Fibroblast of peridontal ligament (primary cell): ENCODE measurements at regions not wholly inside any gene's neighbourhood (a gene's known extent, or its start where the extent isn't known, plus 50 kb on each side); places are given as distances from the start of the nearest gene placed in this dataset.
"Not testable (repeated sequence)": the region's sequence is repeated elsewhere in the genome, so short reads cannot be mapped to it uniquely, and the experiment has no call there.

Source experiments
- DNase-seq: peaks from one replicate; pipeline ENCODE4 v3.0.0-alpha.2; 2010; ENCODE audit errors: extremely low read depth

DNA sequence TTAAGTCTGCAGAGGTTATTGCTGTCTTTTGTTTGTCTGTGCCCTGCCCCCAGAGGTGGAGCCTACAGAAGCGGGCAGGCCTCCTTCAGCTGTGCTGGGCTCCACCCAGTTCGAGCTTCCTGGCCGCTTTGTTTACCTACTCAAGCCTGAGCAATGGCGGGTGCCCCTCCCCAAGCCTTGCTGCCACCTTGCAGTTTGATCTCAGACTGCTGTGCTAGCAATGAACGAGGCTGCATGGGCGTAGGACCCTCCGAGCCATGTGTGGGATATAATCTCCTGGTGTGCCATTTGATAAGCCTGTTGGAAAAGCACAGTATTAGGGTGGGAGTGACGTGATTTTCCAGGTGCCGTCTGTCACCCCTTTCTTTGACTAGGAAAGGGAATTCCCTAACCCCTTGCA lies 720.6 kb downstream of the PCDH17 start:
- not testable (repeated sequence) for DNase-seq

DNA sequence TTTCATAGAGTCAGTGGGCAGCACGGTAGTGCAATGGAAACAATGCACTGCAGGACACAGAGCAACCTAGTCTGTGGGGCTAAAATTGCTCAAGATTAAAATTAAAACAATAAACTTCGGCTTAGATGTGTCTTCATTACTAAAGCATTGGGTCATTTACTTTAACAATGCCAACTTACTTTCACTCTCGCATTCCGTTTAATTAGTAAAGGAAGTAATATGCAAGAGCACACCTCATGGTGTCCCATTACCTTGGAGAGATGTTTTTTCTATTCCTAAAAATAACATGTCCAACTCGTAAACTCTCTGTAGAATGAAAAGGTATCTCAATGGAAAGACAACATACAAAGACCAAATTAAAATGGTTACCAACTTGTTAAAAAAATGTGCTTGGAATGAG lies 738.4 kb downstream of the PCDH17 start:
- no peak for DNase-seq

DNA sequence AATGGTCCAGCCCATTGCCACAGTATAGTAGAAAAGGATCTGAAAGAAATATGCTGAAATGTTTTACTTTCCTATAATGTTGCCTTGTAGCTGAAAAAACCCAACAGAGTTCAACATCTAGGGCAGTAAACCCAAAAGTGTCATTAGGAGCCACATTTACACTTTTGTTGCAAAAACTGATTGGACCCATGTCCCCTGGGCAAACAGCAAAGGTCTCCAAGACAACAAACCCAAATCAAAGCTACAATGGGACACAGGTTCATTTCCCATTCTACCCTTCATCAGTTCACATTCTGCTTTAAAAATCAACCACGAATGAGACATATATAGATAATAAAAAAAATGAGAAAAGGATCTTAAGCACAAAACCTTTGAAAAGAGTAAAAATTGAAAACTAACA lies 744.8 kb downstream of the PCDH17 start:
- no peak for DNase-seq

DNA sequence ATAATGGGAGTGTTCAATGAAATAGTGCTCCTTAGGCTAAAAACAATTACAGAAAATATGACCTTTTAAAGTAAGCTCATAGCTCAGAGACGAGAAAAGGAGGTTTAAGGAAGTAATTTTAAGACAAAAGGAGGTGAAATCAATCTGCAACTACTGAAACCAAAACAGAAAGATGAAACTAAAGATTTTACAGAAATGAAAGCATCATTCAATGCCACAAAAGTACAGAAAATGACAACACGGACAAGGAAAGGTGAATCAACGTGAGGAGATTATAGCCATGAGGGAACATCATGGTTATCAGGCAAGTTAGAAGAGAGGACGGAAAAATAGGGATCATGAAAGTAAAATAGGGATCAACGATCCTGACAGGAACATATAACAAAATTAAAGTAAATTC lies 745.2 kb downstream of the PCDH17 start:
- no peak for DNase-seq

DNA sequence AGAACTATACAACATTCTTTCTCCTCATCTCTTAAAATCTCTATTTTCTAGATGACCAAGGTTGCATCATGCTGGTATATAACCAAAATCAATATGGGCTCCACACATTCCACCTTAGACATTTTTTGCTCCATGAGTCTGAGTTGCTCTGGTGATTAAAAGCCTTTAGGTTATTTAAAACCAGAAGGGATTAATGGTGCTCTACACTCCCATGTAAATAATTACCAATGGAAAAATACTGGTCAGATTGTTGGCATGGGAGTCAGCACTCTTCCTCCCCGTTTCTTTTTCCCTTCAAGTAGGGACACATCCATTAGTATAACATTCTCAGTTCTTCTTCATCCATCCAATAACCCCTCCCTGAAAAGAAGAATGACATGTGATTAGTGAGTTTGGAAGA lies 747.7 kb downstream of the PCDH17 start:
- DNase-seq = no peak

DNA sequence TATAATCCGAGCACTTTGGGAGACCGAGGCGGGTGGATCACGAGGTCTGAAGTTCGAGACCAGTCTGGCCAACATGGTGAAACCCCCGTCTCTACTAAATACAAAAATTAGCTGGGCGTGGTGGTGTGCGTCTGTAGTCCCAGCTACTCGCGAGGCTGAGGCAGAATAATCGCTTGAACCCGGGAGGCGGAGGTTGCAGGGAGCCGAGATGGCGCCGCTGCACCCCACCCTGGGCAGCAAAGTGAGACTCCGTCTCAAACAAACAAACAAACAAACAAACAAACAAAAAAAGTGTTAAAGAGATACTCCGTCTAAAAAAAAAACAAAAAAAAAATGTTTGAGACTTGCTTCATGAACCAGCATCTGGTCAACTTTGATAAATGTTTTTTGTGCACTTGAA lies 753.8 kb downstream of the PCDH17 start:
- DNase-seq = not testable (repeated sequence)

DNA sequence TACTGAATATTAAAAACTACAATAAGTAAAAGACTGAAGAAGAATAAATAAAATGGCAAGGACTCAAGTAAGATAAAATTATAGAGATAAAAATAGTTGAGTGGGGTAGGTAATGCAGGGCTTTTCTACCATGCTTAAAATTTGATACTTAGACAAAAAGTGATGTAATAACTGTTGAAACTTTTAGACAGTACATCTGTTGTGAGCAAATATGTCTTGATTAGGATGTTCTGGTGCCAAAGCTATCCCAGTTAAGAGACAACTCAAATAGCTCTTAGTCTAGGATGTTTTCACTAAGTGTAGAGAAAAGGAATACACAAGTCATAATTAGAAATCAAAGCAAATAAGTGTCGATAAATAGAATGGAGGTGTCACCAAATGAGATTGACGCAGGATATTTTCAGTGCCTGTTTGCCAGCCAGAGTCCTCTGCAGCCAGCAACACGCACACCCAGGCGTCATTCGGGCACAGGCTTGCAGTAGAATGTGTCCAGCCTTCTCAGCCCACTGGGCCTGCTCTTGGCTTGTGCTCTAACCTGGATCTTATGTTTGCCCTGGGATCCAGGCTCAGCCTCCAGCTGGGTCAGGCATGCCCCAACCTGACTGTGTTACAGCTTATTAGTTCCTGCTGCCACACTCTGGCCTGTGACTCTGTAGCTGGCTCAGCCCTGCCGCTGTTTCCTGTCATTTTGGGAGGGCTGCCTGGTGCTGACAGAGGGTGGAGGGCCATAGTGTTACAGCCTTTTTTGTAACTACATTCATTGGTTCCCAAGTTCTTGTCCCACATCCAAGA lies 766.2 kb downstream of the PCDH17 start:
- DNase-seq = no peak

DNA sequence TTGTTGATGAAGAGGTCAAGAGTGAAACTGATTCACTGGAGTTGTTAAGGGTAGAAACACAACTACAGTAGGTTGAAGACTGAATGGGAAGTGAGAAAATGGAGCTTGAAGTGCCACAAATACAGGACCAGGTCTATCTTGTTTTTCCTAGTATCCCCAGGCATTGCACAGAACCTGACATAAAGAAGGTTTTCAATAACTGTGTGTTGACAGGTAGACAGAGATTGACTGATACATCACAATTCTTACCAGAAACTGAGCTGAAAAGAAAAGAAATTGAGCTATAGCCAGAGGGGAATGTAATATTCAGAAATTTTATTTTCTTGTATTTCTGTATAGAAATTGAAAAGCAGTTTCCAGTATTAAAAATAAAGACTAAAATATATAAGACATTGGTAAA lies 767.7 kb downstream of the PCDH17 start:
- no peak for DNase-seq

DNA sequence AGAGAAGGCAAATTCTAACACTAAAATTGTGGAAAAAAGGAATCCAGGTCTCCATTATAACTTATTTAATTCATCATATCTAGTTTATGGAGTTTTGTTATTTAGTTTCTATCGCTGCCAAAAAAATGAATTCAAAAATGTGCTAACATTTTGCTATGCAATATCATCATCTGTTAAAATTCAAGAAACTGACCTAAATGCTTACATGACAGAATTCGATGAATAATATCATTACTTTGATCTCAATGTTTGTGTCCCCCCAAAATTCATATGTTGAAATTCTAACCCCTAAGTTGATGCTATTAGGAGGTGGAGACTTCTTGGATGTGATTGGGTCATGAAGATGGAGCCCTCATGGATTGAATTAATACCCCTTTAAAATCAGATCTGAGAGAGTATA lies 775.0 kb downstream of the PCDH17 start:
- DNase-seq = no peak

DNA sequence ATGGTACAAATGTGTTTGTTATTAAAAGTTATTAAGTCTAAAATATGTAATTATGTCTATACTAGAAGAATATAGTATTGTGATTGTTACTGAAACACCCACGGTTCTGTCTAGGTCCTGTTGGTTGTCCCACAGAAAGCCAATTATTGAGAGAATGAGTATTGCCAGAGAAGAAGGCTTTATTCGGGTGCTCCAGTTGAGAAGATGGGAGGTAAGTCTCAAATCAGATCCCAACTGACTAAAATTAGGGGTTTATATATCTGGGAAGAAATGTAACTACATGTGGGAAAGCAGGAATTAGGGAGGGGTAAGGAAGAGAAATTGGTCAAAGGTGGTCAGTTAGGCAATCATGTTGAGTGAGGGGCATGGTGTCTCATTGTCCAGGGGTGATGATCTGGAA lies 798.4 kb downstream of the PCDH17 start:
- no peak for DNase-seq

DNA sequence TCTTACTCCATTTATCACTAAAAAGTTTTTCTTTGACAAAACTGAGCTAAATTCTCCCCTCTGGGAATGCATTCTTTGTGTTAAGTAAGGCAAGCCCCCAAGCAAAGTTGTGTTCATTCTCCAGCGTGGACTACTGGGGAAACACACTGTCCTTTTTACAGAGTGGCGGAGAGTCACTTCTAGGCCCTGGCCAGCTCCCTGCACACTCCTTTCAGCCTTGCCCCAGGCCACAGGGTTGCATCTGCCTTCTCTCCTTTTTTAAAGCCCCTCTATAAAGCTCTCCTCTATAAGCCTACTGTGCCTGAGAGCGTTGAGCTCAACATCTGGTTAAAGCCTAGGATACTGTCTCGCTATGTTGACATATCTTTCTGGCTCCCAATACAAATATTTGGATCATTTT lies 803.4 kb downstream of the PCDH17 start:
- no peak for DNase-seq

DNA sequence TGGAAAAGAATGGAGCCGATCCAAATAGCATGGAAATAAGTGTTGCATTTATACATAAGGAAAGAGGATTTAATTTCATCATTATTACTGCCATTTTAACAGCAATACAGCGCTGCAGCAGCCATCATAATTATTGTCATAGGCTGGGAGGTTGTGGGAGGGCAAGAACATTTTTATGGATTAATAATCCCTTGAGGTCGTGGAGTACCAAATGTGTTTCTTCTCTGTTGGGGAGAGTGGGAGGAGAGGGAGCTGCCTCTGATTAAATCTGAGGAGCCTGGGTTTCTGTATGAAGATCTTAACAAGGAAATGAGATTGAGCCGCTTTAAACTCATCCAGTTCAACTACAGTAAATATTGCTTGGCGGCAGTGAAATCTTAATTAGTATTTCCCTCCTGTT lies 805.9 kb downstream of the PCDH17 start:
- no peak for DNase-seq

DNA sequence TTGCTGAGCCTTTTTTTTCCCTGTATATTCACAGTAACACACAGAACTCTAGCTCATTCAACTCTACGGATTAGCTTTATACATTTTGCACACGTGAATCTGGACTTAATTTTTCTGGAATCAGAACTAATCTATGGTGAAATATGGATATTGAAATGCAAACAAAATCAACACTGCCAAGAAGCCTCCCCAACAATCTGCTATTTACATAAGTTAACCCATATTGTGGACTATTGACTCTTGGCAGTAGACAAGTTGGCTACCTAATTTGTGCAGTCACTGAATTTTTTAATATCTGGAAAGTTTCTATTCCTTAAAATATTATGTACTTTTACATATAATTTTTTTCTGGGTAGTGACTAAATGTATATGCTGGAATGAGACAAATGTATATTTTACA lies 815.4 kb downstream of the PCDH17 start:
- no peak for DNase-seq

DNA sequence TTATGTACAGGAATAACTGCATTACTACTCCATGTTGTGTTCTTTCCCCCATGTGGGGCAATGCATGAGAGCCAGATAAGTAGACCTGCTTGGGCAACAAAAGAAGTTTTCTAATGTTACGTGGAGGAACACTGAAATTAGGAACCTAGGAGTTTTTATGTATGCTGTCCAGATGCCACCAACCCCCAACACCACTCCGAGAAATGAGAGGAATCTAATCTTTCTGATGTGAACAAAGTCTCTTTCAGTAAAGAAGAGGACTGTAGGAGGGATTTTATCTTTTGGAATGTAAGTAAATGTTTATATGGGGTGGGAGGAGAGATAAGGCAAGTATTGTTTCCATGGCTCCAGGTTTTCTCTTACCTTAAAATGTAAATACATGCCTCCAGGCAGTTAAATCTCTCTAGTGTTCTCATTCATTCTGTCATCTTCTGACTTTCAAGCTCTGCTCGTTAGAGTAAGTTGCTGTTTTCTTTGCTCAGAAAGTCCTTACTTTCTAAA lies 820.6 kb downstream of the PCDH17 start:
- DNase-seq = no peak

DNA sequence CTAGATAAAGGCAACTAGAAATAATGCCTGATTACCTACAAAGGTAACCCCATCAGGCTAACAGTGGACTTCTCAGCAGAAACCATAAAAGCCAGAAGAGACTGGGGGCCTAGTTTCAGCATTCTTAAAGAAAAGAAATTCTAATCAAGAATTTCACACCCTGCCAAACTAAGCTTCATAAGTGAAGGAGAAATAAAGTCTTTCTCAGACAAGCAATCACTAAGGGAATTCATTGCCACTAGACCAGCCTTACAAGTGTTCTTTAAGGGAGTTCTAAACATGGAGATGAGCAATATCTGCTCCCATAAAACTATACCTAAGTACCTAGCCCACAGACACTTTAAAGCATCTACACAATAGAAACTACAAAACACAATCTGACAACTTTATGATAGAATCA lies 823.5 kb downstream of the PCDH17 start:
- no peak for DNase-seq

DNA sequence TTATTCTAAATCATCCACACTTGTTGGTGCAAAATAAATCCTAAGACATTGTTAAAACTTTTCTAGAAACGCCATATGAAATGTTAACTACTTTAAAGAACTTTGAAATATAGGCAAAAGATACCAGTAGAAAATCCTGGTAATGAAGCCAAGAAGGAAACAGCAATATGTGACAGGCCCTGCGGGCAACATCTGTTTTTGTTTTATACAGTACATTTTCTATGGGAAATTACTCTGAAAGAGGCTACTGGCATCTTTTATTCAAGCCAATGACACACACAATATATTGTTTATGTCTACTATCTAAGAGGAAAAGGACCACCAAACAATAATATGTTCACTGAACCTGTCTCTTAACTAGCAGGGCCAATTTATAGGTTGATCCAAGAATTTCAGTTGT lies 829.7 kb downstream of the PCDH17 start:
- DNase-seq = no peak

DNA sequence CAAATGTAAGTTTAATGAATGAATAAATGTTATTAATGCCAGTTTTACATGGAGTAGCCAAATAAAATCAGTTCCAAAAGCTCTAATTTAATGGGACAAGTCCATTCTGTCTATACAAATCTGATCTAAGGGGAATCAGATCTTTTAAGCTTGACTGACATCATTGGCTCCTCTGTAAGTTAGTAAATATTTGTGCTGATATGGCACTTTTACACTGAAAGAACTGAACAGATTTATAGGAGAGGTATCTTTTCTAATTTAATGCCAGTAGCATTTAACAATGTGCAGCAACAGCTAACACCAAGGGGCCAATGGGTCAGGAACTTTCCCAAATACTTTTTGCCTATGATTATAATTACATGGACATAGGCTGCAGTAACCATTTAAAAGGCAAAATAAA lies 832.3 kb downstream of the PCDH17 start:
- DNase-seq = no peak

DNA sequence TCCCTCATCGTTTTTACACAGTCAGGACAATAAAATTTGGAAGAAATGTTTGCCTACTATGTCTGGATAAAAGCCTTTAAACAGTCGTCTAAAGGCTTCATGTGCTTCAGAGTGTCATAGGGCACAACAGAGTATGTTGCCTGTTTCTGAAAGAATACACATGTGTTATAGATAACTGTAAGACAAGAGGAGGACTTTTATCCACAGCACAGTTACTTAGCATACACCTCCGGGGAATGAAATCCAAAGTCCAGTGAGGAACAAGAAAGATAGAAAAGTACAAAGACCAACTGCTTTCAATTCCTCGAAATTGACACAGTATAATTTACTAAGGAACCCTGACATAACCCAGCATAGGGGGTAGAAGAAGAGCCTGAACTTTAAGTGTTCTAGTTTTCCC lies 835.6 kb downstream of the PCDH17 start:
- no peak for DNase-seq

DNA sequence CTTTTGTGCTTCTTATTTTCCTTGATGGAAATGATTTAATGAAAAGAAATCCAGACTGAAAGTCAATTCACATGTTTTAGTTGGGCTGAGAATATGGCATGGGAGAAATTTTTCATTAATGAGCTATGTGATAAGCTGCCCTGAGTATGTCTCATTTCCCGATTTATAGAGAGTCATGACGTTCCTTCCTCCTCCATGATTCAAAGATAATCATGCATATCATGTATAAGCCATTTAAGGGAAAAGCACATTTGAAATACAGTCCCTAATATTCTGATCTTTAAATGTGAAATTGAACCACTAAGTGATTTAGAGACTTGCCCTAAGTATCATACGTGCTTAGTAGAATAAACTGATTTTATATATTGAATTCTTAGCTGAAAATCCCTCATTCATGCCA lies 840.9 kb downstream of the PCDH17 start:
- no peak for DNase-seq

DNA sequence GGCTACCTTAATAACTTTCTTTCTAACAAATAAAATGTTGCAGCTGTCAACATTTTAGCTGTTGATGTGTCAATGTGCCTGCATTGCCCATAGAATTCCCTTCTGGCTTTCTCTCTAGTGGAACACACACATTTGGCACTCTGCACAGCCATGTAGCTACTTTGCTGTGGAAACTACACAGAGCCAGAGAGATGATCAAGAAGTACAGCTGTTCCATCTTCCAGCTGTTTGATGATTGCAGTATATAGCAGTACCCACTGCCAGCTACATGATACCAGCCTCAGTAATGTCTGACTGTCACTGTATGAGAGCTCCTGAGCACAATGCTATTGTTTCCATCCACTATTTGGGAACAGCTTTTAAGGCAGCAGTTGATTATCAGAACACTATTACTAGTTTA lies 843.0 kb downstream of the PCDH17 start:
- no peak for DNase-seq

DNA sequence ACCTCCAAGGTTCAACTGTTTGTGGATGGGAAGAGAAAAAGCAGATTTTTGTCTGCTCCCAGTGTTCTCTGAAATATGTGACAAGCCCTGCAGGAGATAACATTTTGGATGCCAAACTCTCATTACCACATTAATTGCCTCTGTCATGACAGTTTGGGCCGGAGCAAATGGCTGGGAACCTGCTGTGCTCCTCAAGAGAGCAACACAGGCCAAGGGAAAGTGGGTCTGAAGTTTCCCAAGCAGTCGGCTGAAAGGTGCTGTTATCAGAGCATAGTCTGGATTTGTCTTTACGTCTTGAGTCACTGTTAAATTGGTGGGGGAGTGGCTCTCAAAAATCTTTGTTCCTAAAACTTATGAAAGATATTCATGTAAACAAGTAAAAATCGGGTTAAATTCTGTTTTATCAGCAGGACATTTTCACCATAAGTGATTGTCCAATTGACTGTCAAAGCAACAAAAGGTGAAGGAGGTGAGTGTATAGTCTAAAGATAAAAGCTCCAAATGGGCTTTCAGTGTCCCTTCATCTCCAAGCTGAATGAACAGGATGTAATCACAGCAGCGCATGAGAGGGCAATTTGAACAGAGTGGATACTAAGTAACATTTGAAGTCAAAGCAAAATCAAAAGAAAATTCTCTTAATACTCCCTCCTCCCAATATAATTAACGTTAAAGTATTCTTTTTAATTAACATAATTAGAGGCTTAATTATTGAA lies 844.8 kb downstream of the PCDH17 start:
- no peak for DNase-seq

DNA sequence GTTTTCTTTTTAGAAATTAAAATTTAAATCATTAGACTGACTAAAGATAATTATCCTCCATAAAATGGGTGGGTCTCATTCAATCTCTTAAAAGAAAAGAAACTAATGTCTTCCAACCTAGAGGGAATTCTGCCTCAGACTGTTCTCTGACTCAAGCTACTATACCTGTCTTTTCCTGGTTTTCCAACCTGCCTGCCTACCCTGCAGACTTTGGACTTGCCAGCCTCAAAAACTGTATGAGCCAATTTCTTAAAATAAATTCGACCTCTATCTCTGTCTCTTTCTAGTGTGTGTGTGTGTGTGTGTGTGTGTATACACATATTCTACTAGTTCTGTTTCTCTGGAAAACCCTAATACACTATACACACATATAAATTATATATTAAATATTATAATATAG lies 847.3 kb downstream of the PCDH17 start:
- DNase-seq = no peak

DNA sequence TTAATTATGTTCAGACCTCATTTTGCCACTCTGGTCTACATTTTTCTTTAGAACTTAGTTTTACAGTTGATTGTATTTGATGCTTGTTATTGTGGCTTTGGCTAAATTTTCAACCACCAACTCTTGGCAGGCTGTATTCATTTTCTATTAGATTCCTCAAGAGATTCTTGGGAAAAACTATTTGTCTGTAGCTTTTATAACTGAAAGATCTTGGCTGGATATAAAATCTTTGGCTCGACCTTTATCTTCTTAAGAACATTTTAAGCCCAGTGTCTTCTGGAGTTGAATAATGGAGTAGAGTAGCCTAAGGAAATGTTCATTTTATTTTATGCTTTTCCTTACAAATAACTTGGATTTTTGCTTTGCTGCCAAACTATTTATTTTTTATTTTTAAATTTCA lies 848.5 kb downstream of the PCDH17 start:
- DNase-seq = no peak
